ENCODE measurements at regions not wholly inside any gene's neighbourhood (a gene's known extent, or its start where the extent isn't known, plus 50 kb on each side); places are given as distances from the start of the nearest gene placed in this dataset.
"Not testable (repeated sequence)": the region's sequence is repeated elsewhere in the genome, so short reads cannot be mapped to it uniquely, and the experiment has no call there.

DNA sequence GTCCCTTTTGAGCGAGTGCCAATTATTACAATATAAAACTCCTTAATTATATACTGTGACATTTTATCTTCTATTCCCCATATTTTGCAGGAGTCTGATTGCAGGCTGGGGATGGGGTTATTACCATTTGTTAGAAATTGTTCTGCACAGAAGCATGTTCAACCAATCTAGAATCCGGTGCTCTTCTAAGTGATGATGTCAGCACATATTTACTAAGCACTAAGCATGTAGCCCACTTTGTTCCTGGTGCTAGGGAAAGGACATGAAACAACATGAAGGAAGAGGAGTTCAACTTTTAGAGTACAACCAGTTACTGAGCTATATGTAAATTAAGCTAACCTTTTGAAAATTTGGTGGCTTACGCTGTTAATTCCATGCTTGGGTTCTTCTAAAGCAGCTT, 52.8 kb upstream of the IL1RAPL2 start:
- DNase-seq: no peak

DNA sequence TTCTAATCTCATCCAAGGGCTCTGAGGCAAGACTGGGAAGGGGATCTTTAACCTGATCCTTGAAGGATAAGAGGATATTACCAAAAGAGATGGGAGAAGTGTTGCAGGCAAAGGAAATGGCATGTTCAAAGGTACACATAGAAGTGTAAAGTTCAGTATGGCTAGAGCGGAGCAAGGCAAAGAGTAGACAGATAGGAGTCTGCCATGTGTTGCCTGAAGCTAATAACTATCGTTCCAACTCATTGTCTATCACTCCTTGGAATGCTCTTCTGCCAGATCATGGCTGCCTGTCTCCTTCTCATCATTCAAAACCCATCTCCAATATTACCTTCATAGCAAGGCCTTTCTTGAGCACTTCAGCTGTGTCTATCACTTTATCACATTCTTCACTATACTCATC, 55.2 kb upstream of the IL1RAPL2 start:
- no peak for DNase-seq

DNA sequence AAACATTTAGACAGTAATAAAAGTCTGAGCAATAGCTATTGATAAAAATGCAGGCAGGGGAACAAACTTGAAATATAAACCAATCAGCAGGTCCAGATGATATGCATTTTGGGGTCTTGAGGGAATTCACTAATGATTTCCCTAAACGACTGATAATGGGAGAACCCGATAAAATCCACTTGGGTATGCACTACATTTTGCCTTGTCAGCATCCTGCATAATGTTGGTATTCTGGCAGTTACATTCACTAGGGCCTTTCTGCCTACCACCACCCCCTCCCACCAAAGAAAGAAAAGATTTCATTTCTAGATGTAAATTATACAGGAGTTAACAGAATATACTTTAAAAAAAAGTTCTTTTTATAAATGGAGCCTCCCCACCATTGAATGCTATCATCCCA, 63.5 kb upstream of the IL1RAPL2 start:
- no peak for DNase-seq

GRCh38 chrX:104488811-104489210, 77.2 kb upstream of the IL1RAPL2 start:
- no peak for DNase-seq

DNA sequence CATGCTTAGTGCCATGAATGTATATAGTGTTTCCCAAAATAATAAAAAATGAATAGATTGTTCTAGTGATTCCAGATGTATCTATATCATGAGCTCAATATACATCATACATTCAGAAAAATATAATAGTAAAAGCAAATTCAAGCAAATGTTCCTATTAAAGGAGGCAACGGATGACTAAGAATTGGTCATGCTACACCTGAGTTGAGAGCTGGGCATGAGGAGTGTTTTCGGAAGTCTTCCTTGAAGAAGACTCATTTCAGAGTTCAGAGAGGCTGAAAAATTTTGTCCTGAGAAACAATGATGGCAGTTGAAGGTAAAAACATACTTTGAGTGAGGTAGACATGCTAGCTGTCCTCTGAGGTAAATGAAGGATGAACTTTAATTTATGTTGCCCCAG, 79.3 kb upstream of the IL1RAPL2 start:
- DNase-seq: no peak

DNA sequence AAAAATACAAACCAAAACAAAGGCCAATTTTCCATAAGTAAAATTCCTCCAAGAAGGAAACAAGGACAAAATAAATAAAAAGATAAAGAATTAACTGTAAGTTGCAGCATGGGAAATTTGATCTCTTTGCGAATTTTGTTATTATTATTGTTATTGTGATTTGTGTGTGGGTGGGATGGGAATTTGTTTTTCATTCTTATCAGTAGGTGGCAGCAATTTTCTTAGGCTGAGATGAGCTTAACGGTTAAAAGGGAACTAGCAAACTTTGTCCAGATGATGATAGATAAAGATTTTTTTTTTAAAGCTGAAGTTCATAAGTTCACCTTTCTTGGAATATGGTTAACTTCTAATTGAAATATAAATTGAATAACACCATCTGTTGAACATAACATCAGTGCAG, 83.2 kb upstream of the IL1RAPL2 start:
- DNase-seq: no peak

DNA sequence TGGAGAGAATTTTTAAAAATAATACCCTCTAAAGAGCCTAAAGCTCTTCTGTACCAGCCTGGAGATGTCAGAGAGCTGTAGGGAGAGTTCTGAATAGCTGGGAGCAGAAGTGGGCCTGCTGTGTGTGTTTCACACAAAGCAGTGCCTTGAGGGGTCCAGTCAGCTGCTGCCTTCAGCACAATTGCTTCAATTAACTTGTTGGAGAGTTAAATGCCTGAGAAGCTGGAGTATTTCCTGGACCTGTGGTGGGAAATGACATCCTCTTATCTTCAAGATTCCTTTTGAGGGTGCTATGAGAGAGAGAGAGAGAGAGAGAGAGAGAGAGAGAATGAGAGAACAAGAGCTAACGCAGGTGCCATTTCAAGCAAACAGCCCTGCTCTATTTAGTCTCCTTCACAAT, 96.2 kb upstream of the IL1RAPL2 start:
- no peak for DNase-seq

DNA sequence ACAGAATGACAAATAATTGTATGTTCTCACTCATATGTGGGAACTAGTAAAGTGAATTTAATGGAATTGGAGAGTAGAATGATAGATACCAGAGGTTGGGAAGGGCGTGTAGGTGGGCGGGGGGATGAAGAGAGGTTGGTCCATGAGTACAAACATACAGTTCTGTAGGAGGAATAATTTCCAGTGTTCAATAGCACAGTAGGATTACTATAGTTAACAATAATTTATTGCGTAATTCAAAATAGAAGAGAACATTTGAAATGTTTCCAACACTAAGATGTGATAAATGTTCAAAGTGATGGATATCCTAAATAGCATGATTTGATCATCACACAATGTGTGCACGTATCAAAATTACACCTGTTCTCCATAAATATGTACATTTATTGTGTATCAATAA, 106.2 kb upstream of the IL1RAPL2 start:
- DNase-seq: no peak

DNA sequence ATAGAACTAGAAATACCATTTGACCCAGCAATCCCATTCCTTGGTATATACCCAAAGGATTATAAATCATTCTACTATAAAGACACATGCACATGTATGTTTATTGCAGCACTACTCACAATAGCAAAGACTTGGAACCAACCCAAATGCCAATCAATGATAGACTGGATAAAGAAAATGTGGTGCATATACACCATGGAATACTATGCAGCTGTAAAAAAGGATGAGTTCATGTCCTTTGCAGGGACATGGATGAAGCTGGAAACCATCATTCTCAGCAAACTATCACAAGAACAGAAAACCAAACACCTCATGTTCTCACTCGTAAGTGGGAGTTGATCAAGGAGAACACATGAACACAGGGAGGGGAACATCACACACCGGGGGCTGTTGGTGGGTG, 108.9 kb upstream of the IL1RAPL2 start:
- not testable (repeated sequence) for DNase-seq

DNA sequence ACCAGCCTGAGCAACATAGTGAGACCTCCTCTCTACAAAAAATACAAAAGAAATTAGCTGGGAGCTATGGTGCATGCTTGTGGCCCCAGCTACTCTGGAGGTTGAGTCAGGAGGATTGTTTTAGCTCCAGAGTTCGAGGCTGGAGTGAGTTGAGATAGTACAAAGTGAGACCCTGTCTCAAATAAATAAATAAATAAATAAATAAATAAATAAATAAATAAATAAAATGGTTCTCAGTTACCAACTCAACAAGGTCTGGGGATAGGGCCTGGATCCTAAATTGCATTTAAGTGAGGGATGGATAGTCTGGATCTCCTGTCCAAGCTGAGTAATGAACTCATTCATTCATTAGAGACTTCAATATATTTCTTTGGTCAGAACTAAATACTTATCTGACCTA, 115.7 kb upstream of the IL1RAPL2 start:
- DNase-seq: no peak

GRCh38 chrX:104445591-104445990, 120.4 kb upstream of the IL1RAPL2 start:
- DNase-seq: no peak

DNA sequence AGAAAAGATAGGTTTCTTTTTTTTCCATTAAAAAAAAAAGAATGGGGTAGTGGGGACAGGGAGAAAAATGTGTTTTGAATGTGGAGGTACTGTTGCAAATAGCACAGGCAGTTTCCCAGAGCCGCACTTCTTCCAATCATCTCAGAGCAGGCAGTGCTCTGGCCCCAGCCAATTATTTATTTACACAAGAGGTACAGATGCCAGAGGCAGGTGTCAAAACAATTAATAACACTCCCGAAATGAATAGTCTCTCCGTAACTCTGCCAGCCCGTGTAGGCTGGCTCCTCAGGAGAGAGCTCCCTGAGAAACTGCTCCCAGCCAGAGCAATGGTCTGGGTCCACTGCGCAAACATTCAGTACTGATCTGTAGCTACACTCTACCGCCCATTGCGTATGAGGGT, 130.8 kb upstream of the IL1RAPL2 start:
- DNase-seq: no peak

DNA sequence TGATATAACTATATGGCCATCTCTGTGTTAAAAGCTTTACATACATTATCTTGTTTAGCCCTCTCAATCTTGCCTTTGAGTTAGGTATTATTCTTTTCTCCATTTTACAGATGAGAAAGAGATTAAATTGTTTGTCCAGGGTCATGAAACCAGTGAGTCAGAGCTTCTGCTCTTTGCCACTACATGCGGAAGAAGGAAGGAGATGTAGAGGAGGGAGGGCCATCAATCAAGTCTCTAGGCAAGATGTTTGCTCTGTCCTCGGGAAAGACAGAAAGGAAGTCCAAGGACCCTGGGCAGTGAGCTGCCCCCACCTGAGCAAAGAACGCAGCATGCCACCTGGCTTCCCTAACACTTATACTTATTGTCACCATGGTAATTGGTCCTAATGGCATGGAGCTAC, 133.7 kb upstream of the IL1RAPL2 start:
- no peak for DNase-seq

DNA sequence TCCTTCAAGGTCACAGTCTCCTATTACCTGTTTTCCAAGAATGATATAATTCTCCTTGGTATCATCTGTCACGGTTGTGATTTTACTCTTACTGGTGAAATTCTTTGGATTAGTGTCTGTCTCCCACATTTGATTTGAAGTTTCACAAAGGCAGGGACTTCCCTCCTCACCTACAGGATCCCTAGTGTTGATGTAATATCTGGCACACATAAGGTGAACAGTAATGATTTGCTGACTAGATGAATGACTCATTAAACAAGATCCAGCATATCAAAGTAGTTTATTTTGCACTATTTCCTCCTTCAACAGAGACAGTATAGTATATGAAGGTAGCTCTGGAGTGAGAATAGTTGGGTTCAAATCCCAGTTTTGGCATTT, 135.3 kb upstream of the IL1RAPL2 start:
- DNase-seq: no peak

- DNase-seq: no peak
Observed at GRCh38 chrX:104430072-104430741, 135.8 kb upstream of the IL1RAPL2 start.

DNA sequence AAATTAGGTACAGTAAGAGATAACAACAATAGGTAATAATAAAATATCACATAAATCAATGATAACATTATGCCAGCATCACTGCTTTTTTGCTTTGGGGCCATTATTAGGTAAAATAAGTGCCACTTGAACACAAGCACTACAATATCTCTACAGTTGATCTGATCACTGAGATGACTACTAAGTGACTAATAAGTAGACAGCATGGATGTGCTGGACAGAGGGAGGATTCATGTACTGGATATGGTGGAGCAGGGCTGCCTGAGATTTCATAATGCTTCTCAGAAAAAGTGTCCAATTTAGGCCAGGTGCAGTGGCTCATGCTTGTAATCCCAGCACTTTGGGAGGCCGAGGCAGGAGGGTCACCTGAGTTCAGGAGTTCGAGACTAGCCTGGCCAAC, 137.8 kb upstream of the IL1RAPL2 start:
- no peak for DNase-seq

- DNase-seq: no peak
Observed at GRCh38 chrX:104427693-104428092, 138.3 kb upstream of the IL1RAPL2 start.

DNA sequence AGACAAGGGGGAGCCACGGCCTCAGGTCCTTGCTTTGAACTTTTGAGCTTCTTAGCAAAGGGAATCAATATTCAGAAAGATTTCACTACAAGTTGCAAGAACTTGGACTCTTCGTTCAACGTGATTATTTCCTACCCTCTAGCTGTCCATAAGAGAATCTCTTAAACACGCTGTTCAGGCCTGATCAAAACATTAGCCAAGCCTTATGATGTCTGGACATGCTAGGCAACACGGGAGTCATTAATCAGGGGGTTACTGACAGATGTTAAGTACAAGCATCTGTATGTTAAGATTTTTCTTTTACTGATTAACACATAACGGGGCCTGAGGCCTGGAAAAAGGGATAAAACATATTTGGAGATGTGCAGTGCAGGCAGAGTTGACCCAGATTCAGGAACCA, 138.9 kb upstream of the IL1RAPL2 start:
- no peak for DNase-seq

- DNase-seq: no peak
Observed at GRCh38 chrX:104420907-104421306, 145.1 kb upstream of the IL1RAPL2 start.

DNA sequence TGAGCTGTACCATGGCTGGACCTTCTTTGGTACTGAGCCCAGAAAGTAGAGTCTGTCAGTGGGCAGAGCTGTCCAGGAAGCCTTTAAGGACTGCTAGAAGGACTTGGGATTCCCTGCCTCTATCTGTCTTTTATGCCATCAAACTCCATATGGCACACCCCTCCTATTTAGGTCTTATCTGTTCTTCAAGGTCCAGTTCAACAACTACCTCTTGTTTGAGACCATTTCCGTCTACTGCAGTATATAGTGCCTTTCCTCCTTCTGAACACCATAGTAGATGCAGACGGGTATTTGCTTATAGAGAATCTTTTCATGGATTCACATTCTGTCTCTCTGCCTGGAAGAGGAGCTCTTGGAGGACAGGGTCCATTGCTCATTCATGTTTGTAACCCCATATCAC, 146.1 kb upstream of the IL1RAPL2 start:
- DNase-seq: no peak

DNA sequence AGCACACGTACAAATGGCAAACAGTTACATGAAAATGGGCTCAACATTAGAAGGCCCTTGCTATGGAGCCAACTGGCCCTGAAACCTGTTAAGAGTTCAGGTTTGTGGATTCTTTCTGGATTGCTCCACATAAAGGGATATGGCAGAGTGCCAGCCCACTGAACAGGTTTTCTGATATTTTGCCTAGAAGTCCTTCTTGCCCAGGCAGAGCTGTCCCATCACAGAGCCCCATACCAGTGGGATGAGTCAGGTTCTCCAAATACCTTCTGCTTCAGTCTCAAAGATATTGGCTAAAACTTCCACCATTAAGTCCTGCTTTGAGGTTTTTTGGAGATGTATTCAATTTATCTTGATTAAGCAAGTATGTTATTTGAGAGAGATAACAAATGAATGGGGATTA, 146.8 kb upstream of the IL1RAPL2 start:
- no peak for DNase-seq

DNA sequence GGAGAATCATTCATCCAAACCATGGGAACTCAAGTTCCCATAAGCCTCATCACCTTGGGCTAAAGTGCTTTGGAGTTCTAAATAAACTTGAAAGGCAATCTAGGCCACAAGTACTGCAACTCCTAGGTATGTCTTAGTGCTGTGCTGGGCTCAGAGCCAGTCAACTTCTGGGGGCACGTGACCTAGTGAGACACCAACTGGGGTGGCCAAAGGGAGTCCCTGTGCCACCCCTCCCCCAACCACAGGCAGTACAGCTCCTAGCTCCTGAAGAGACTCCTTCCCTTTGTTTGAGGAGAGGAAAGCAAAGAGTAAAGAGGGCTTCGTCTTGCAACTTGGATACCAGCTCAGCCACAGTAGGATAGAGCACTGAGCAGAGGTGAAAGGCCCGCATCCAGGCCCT, 154.2 kb upstream of the IL1RAPL2 start:
- no peak for DNase-seq

- DNase-seq: no peak
Observed at GRCh38 chrX:104400387-104400786, 145.7 kb upstream of the ESX1 start.

GRCh38 chrX:104392350-104392749, 137.6 kb upstream of the ESX1 start:
- no peak for DNase-seq

DNA sequence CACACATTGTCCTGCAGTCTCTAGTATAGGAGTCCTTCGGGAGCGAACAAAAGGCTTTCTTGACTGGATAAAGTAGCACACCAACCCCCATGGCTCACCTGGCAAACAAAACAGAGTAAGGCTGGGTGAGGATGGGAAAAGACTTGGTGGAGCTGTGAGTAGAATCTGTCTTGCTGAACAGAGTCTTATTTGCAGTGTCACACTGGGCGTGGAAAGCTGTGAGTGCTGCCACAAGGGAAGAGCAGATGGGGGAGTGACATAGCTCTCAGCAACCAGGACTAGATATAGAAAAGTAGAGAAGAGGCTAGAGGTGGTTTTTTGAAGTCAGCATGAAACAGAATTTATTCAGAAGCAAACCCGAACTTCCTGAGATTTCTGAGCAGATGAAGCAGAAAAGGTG, 137.2 kb upstream of the ESX1 start:
- no peak for DNase-seq

DNA sequence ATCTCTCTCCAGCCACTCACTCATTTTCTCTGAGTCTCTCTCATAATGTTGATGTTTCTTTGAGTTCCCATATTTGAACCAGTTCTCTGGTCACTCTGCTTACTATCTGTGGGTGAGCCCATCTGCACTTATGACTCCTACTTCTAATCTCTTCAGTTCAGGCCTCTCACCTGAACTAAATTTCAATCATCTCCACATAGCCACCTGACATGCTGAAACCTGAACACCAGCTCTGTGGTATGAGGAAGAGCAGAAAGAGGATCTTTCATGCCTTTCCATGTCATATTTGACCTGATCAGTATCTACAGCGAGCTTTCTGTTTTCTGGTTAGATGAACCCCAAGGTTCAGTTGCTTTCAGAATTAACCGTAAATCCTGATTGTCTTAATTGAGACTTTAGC, 122.2 kb upstream of the ESX1 start:
- no peak for DNase-seq
